ENCODE measurements at regions not wholly inside any gene's neighbourhood (a gene's known extent, or its start where the extent isn't known, plus 50 kb on each side); places are given as distances from the start of the nearest gene placed in this dataset.
A peak's percentile ranks its signal among the peaks of the same experiment; 100 is the strongest.

GRCh38 chr22:48348855-48349254 lies 1478.8 kb downstream of the BRD1 start:
- no peaks in the 10 kb centered on the region for H3K4me1 ChIP-seq
- ATAC-seq (no peak), DNase-seq (no peak)
- H3K36me3 ChIP-seq (ENCODE audit: insufficient read depth in 1 of 2, low read depth in 1 of 2): no peaks in the 10 kb centered on the region
- WGBS, 3 donors: 78 to 93% (median 81%) methylated on average over 1 of the region's 1 CpG
- TF ChIP-seq CTCF (IDR thresholded peaks at IDR 0.05): no peak
- H3K4me3 ChIP-seq: no peak overlapping the region
- H3K9me3 ChIP-seq: no peaks in the 10 kb centered on the region
- H3K27ac ChIP-seq: no peak overlapping the region
- intact Hi-C loops (cut with DNase I): no loop called here
- H3K27me3 ChIP-seq (ENCODE audit: insufficient read depth in 3 of 3, low read length in 2 of 3): peaks cover 0 to 34% (median 0%) of the 10 kb centered on the region in 3 donors

GRCh38 chr22:48347311-48347710 lies 1480.4 kb downstream of the BRD1 start:
- H3K36me3 ChIP-seq (ENCODE audit: insufficient read depth in 1 of 2, low read depth in 1 of 2): no peaks in the 10 kb centered on the region
- H3K27me3 ChIP-seq (ENCODE audit: insufficient read depth in 3 of 3, low read length in 2 of 3): peaks cover 0 to 22% (median 0%) of the 10 kb centered on the region in 3 donors
- H3K27ac ChIP-seq: no peak overlapping the region
- peak in 1 of 2 donors; percentile 19 for DNase-seq
- WGBS, 3 donors: 51 to 59% (median 59%) methylated on average over 9 of the region's 9 CpGs
- H3K4me1 ChIP-seq: no peaks in the 10 kb centered on the region
- no peak for TF ChIP-seq CTCF (IDR thresholded peaks at IDR 0.05)
- no peaks in the 10 kb centered on the region for H3K9me3 ChIP-seq
- ATAC-seq: no peak
- no peak overlapping the region for H3K4me3 ChIP-seq
- intact Hi-C loops (cut with DNase I): no loop called here

GRCh38 chr22:48346911-48347310 lies 1480.8 kb downstream of the BRD1 start:
- Histone ChIP-seq H3K27me3 (ENCODE audit: insufficient read depth in 3 of 3, low read length in 2 of 3) (peaks cover 0 to 22% (median 0%) of the 10 kb centered on the region in 3 donors), H3K36me3 (ENCODE audit: insufficient read depth in 1 of 2, low read depth in 1 of 2) (no peaks in the 10 kb centered on the region), H3K9me3 (no peaks in the 10 kb centered on the region), H3K27ac (no peak overlapping the region), H3K4me1 (no peaks in the 10 kb centered on the region), H3K4me3 (no peak overlapping the region)
- 70 to 78% (median 77%) methylated on average over 13 of the region's 13 CpGs for WGBS, 3 donors
- intact Hi-C loops (cut with DNase I): no loop called here
- no peak for TF ChIP-seq CTCF (IDR thresholded peaks at IDR 0.05)
- DNase-seq (peak in 1 of 2 donors; percentile 34), ATAC-seq (no peak)

DNA sequence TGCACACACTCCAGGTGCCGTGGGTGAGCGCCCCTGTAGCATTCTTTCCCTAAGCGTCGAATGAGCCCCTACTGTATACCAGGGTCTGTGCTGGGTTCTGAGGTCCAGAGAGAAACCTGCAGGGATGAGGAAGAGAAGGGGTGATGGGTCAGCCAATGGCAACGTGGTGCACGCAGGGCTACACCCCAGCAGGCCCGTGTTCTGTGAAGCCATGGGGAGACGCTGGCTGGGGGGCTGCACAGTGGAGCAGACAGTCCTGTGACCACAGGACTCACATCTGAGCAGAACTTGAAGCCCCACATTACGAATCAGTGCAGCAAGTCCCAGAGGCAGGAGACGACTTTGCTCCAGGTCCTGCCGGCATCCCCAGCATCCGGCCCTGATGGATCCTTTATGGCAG lies 1481.4 kb downstream of the BRD1 start:
- peaks cover 0 to 17% (median 0%) of the 10 kb centered on the region in 3 donors for H3K27me3 ChIP-seq (ENCODE audit: insufficient read depth in 3 of 3, low read length in 2 of 3)
- ATAC-seq: no peak
- TF ChIP-seq CTCF (IDR thresholded peaks at IDR 0.05): no peak

GRCh38 chr22:48345631-48346030 lies 1482.0 kb downstream of the BRD1 start:
- TF ChIP-seq CTCF (IDR thresholded peaks at IDR 0.05): no peak
- intact Hi-C loops (cut with DNase I): no loop called here
- Histone ChIP-seq H3K4me3 (no peak overlapping the region), H3K36me3 (ENCODE audit: insufficient read depth in 1 of 2, low read depth in 1 of 2) (no peaks in the 10 kb centered on the region), H3K4me1 (no peaks in the 10 kb centered on the region), H3K27ac (no peak overlapping the region), H3K9me3 (no peaks in the 10 kb centered on the region), H3K27me3 (ENCODE audit: insufficient read depth in 3 of 3, low read length in 2 of 3) (peaks cover 0 to 17% (median 0%) of the 10 kb centered on the region in 3 donors)
- DNase-seq: peak in 1 of 2 donors; percentile 18
- no peak for ATAC-seq
- 69 to 83% (median 74%) methylated on average over 14 of the region's 14 CpGs for WGBS, 3 donors

More for the DNA sequence above, 1481.4 kb downstream of the BRD1 start:
- peak in 1 of 2 donors; percentile 20 for DNase-seq
- H3K9me3 ChIP-seq: no peaks in the 10 kb centered on the region
- 79 to 83% (median 82%) methylated on average over 12 of the region's 12 CpGs for WGBS, 3 donors
- intact Hi-C loops (cut with DNase I): no loop called here
- H3K27ac ChIP-seq: no peak overlapping the region
- no peaks in the 10 kb centered on the region for H3K4me1 ChIP-seq
- H3K4me3 ChIP-seq: no peak overlapping the region
- H3K36me3 ChIP-seq (ENCODE audit: insufficient read depth in 1 of 2, low read depth in 1 of 2): no peaks in the 10 kb centered on the region

All from psoas muscle (tissue), 7 donors.